ENCODE measurements at regions not wholly inside any gene's neighbourhood (a gene's known extent, or its start where the extent isn't known, plus 50 kb on each side); places are given as distances from the start of the nearest gene placed in this dataset.

DNA sequence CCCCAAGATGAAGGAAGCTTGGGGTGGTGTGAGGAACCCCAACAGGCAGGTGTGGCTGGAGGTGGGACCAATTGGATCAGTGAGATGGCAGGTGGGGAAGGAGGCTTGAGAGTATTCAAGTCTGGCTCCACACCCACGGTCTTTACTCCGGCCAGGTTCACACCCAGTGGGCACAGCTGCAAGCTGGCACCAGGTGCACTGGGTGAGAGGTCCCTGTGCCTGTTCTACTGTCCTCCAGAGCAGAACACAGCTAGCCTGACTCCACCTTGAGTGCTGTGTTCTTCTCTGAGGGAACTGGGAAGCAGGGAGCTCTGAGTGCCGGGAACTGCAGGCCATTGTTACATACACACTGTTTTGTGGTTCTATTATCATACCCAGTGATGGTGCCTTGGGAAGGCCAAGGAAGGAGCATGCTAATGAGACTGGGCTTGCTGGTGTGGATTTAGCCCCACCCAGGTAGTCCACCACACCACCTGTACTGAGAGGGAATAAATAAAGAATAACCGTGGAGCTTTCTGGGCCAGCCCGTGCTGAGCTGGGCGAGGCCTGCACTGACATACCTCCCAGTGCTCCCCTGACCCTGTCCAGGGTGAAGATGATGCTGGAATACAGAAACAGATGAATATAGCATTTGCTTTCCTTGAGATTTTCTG lies 93.4 kb downstream of the ABHD5 start:
- DNase-seq (ENCODE audit: low read depth in 3 of 3), result no peak

DNA sequence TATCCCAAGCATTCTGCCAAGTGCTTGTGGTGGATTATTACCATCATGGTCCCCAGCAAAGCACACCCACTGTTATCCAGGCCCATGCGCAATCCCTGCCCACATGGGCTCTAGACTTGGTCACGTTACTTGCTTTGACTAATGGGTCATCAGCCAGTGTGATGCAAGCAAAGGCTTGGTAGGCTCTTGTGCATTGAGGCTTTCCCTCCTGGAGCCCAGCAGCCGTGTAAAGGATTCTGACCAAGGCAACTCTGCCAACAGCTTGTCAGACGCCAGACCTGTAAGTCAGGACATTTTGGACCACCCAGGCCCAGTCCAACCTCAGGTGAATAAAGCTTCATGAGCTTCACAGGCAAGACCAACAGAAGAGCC lies 93.9 kb downstream of the ABHD5 start:
- no peak for DNase-seq (ENCODE audit: low read depth in 3 of 3)

DNA sequence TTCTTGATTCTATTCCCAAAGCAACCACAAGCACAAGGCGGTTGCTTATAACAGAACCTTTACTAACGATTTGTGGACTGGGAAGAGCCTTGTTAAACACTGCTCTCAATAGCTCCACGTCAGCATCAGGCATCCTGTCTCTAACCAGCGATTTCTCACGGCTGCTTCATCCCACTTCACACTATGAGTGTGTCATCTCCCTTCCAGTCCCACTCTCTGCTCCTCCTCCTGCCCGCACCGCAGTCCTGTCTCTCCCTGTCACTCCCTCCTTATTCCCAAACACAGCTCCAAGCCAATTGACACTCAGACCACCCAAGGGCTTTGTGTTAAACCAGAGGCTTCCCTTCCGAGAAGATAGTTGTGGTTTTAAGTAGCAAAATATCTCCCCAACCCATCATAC lies 94.8 kb downstream of the ABHD5 start:
- no peak for DNase-seq (ENCODE audit: low read depth in 3 of 3)

DNA sequence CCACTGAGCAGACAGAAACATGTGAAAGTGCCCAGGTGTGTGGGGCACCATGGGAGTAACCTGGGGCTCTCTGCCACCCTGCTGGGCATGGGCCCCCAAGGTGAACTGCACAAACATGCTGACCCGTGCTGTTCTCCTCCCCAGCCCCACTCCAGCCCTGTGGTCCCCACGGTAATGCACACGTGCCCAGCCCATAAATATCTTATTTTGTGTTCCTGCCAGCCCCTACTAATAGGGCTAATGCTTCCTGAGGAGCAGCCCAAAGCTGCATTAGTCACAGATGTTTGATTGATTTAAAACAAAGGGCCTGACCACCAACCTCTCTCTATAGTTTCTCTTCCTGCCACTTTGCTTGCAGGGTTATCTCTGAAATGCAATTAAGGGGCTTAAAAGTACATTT lies 95.4 kb downstream of the ABHD5 start:
- DNase-seq (ENCODE audit: low read depth in 3 of 3), result no peak

DNA sequence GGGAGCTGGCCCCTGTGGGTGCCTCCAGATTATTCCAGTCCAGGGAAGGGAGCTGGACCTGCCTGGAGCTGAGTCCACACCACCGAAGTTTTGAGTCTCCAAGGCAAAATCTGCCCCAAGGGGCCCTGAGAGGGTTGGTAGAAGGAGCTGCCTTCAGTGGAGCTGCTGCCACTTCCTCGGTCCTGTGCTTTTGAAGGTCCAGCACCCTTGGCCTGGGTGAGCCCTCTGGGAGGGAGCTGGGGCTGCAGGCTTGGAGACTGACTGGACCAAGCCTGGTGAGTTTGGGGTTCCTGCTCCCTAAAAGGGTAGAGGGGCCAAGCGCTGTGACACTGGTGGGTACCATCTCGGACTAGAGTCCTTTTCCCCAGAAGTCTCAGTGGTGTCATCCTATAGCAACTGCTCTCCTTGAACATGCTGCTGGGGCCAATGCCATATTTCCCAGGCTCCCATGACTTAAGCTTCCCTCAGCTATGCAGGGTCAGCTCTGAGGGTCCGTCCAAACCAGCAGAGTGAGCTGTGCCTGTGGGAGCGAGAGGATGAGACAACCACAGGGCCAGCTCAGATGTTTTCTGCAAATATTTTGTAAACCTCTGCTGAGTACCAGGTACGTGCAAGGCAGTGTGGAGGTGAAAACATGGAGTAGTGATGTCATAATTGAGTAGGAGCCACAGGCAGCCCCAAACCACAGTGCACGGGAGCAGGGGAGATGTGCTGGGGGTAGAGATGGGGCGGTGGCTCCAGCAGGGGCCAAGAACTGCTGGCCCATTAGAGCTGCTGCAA lies 96.0 kb downstream of the ABHD5 start:
- no peak for DNase-seq (ENCODE audit: low read depth in 3 of 3)

DNA sequence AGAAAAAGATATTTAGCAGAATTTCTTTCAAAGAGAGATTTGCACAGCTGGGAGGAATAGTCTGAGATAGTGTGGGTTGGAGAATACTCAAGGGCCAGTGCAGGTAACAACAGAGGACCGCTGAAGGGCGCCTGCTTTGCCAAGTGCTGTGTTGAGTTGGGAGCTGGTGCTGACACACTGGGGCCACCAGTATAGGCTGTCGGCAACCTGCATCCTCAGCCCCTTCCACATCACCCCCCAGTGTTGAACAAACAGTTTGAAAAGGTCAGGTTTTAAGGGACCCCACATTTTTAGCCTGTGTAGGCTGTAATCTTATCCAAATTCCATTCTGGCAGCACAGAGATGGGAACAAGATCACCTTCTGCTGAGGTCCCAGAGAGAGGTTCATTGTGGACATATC lies 96.6 kb downstream of the ABHD5 start:
- DNase-seq (ENCODE audit: low read depth in 3 of 3), result no peak

DNA sequence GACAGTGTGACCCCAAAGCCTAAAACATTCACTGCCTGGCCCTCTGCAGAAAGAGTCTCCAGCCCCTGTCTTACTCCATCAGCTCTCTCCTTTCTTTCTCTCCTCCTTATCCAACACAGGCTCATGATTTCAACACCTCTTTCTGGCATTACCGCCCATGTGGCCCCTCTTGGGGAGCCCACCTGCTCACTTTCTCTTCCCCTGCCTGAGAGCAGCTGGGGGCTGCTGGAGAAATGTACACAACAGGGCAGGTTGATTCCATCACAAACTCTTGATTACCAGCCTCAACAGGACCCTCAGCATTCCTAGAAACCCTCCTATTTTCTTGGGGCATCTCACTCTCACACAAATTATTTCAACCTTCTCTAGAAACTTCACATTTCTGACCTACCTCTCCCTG lies 98.3 kb downstream of the ABHD5 start:
- no peak for DNase-seq (ENCODE audit: low read depth in 3 of 3)

DNA sequence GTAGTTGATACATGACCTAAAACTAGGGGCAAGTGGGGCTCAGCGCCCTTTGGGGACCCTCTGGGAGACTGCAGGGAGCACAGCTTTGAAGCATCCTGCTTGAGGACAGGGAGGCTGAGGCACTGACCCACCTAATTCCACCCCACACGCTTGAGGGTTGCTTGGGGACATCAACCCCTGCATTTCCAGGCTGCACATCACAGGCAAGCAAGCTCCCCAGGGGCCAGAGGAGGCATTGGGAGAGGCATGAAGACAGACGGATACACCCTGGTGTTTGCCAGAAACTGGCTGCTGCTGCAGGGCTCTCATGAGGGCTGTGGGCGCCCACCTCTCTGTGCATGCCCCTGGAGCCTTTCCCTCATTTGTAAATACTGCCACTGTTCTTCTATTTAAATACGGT lies 99.3 kb downstream of the ABHD5 start:
- DNase-seq (ENCODE audit: low read depth in 3 of 3), result no peak

DNA sequence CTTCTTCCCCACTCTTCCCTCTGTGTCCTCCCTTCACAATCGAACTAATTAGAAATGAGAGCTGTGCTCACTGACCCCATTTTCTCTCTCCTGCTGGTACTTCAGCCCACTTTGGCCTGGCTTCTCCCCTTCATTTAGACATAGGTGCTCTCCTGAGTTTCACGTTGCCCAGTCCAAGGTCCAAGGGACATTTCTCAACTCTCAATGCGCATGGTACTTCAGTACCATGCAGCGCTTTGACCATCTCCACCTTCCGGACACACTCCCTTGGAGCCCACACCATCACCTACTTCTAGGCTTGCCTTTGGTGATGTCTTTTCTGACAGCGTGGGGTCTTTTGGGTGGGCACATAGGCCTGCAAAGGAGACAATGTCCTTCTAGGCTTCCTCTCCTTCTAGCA lies 99.7 kb downstream of the ABHD5 start:
- DNase-seq (ENCODE audit: low read depth in 3 of 3), result no peak

DNA sequence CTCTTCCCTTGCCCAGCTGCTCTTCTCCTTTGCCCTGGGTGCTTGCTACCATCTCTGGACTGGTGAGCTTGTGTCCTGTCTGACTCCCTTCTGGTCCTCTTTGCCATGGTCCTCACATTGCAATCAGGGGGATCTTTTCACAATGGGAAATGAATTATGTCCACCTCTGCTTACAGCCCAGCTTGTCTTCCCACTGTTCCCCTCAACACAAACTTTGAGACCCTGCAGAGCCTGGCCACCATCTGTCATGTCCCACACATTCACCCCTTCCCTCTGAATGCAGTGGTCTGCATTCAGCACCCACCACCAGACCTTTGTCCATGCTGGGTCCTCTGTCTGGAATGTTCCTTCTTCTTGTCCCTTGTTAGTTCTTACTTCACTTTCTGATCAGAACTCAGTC lies 100.5 kb downstream of the ABHD5 start:
- DNase-seq (ENCODE audit: low read depth in 3 of 3), result no peak

DNA sequence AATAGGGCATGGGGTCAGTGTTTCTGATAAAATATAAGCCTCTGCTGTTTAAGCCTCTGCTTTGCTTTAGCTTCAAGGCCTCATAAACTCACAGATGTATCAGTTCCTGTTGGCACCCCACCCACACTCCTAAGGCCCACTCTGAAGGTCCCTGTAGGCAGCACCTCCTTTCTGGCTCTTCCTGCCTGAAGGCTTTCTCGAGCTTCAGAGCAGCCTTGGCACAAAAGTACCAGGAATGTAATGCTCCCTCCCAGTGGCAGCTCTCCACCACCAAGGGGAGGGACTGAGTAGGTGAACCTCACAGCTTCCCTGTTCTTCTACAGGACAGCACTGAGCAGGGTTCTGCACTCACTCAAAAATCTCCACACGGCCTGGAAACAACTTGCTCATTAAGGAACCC lies 102.2 kb downstream of the ABHD5 start:
- no peak for DNase-seq (ENCODE audit: low read depth in 3 of 3)

DNA sequence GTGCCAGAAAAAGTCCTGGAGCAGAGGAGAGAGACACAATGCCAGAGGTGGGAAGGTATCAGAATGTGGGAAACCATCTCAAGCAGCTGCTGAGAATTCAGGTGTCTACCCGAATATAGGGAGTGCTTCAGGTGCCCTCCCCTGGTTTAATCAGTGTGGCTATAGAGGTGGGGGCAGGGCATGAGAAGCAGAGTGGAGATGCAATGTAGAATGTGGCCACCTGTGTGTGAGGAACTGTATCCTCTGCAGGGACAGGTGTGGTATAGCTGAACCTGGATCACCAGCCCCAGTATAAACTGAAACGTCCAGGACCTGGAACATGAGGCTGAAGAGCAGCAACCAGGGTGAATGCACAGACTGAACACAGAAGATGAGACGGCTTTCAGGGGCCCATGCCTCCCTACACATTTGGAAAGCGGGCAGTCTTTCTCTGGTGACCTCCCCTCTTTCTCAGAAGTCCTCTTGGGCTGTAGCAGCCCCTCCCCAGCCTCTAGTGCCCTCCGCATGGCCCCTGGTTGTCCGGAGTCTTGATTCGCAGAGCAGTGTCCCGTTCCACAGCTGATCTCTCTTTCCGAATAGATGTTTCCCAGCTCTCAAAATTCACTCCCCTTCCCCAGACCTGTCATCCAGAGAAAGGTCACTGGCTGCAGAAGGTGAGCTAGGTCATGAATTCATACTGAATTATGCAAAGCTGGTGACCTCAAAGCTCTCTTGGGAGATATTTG lies 103.1 kb downstream of the ABHD5 start:
- DNase-seq (ENCODE audit: low read depth in 3 of 3), result no peak

DNA sequence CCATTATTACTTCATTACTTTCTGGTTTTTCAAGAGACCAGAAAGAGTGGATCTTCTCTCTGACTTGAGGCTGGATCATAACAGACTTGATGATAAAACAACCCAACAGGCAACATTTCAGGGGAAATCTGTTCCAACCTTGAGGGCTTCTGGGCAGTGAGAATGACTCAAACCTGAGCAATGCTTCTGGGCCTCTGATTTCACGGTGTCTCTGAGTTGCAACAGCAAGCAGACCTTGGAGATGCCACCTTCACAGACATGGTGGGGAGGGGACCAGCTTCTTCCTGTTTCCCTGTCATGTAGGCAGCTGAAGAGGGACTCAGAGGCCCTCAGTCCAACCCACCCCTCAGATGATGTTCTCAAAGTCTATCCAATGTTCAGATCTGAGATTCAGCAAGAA lies 104.0 kb downstream of the ABHD5 start:
- DNase-seq (ENCODE audit: low read depth in 3 of 3), result no peak

DNA sequence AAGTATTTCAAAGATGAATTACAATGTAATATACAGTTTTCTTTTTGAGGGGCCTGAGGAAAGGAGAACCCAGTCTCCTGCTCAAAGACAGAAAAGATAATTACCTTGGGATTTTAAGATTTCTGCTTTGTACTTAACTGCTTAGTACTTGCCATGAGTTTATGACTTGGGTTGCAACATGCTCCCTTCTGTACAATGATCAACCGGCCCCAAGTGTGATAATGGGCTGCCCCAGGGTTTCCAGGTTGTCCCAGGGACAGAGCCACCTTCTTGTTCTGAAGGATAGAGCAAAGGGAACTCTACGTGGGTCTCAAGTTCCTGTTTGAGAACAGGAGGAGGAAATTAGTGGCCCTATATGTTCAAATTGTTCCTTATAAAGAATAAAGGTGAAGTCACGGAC lies 104.8 kb downstream of the ABHD5 start:
- no peak for DNase-seq (ENCODE audit: low read depth in 3 of 3)

DNA sequence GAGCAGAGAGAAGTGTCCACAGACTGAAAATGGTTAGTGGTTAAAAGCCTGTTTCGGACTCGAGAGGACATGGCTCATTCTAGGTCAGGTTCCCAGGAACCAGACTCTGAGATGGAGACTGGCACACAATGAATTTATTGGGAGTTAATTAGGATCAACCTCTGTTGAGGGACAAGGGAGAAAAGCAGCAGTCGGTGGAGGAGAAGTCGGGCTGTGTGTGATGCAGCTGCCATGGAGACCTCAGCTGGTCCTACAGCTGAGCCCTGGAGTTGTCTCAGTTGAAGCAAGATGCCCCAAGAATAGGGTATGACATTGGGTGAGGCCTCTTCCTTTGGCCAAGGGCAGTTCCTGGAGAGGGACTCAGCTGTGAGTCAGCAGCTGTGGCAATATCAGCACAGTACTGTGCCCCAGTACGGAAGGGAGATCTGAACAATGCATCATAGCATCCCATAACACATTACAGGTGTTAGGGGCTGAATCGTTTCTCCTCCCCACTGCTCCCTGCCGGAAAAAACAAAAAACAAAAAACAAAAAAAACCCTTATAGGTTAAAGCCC lies 105.4 kb downstream of the ABHD5 start:
- DNase-seq (ENCODE audit: low read depth in 3 of 3), result no peak

DNA sequence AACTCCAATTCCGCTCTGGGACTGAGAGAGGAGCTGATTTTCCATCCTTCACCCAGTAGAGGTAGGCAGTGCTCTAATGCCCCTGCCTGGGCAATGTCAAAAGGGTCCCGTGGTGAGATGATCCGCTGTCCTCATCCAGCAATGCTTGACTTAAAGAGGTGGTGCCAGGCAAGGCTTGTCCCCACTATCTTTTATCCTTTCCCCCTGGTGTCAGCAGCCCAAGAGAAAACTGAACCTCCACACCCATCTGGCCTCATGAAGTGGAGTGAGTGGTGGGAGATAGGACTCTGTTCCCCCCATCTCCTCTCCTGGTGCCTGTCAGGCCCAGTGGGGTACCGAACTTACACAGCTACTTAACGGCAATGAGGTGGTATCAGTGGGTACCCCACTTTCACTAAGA lies 107.1 kb downstream of the ABHD5 start:
- no peak for DNase-seq (ENCODE audit: low read depth in 3 of 3)

DNA sequence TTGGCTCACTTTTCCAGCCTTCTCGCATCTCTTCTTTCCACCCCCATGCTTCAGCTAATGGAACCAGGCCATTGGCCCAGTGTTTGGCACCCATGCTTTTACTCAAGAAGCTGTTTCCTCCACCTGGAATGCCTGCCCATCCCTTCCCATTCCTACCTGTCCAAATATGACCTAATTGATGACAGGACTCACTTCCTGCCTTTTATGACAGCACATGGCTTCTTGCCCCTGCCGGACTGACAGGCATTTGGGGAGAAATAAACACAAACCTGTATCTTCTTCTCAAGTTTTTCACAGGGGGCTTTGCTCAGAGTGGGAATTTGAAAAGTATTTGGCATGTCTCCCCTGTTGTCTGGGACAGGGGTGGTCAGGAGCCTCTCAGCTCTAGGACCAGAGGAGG lies 120.1 kb downstream of the ABHD5 start:
- DNase-seq (ENCODE audit: low read depth in 3 of 3), result no peak

DNA sequence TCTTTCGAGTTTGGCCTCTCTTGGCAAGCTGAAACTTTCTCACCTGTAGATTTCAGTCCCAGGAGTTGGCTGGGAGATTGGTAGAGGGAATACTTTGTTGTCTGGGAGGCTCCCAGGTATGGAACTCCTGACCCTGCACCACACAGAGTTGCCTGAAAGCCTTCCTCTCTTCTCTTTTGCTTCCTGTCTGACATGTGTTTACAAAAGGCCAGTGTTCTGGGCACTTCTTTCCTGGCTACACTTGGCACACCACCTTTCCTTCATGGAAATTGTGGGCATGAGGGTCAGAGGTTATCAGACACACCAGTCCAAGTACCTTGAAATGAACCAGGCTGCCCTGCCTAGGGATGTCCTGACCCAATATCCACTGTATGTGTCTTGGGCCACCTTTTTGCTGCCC lies 123.7 kb downstream of the ABHD5 start:
- DNase-seq (ENCODE audit: low read depth in 3 of 3), result no peak

DNA sequence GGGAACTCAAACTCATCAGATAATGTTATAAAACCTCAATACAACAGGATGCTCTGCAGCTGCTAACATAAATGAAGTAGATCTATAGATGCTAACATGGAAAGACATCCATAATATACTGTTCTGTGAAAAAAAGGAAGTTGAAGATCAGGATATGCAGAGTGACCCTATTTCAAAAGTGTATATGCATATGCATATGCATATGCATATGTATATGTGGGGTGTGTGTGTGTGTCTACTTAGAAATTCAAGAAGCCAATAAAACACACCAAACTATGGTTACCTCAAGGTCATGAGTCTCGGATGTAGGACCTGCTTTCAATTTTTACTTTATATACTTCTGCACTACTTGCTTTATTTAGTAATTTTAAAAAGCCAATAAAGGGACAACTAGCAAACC lies 125.6 kb downstream of the ABHD5 start:
- DNase-seq (ENCODE audit: low read depth in 3 of 3), result no peak

DNA sequence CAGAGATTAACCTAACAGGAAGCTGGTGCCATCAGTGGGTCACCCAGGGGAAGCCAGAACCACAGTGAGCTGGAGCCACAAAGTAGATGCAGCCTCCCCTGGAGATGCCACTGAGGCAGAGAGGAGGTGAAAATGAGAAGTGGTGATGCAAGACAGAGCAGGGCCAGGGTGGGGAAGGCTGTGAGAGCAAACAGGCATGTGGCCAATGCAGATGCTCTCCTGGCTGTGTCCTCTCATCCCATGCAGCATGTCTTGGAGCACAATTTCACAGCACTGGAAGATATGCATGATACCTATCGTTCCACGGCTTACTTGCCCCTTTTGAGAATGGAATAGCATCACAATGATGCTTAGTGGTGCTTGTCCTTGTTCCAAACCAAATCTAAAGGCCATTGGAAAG lies 126.3 kb downstream of the ABHD5 start:
- no peak for DNase-seq (ENCODE audit: low read depth in 3 of 3)

DNA sequence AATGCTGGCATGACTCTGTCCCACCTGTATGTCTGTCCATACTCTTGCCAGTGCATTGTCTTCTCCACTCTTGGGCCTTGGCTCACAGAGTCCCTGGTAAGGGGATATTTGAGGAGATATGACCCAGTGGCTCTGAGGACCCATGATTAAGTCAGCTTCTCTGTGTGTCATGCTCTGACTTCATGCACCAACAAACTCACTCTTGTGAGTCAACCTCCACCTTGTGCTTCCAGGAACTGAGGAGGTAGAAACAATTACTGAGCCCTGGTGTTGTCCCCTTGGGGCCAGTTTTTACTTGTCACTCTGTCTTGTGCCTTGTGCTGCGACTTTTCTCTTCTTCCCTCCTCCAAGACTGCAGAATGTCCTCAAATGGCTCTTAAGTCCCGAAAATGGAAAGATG lies 127.1 kb downstream of the ABHD5 start:
- no peak for DNase-seq (ENCODE audit: low read depth in 3 of 3)

DNA sequence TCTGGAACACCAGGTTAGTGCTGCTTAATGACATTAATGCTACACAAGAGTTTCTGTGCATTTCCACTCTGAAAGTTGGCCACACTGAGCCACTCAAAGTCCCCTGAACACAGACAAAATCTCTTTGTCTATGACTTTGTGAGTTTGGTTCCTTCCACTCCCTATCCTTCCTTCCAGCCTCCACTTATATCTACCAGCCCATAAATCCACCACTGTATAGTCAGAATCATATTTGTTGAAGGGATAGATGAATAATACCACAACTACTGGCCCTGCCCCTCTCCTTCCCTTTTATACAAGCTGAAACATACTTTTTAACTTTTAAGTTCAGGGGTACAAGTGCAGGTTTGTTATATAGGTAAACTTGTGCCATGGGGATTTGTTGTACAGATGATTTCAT lies 127.5 kb downstream of the ABHD5 start:
- no peak for DNase-seq (ENCODE audit: low read depth in 3 of 3)
